ENCODE measurements at regions not wholly inside any gene's neighbourhood (a gene's known extent, or its start where the extent isn't known, plus 50 kb on each side); places are given as distances from the start of the nearest gene placed in this dataset.

GRCh38 chr3:151935446-151935845 is 62.0 kb downstream of the SUCNR1 start:
- DNase-seq (ENCODE audit: low spot score): no peak

GRCh38 chr3:151940481-151940880 is 67.0 kb downstream of the SUCNR1 start:
- DNase-seq (ENCODE audit: low spot score): no peak

GRCh38 chr3:151943539-151943938 is 70.1 kb downstream of the SUCNR1 start:
- no peak for DNase-seq (ENCODE audit: low spot score)

GRCh38 chr3:151944356-151944755 is 70.9 kb downstream of the SUCNR1 start:
- no peak for DNase-seq (ENCODE audit: low spot score)

- no peak for DNase-seq (ENCODE audit: low spot score)
Observed at GRCh38 chr3:151946606-151947005, 73.2 kb downstream of the SUCNR1 start.

- DNase-seq (ENCODE audit: low spot score): no peak
Observed at GRCh38 chr3:151949706-151950105, 76.3 kb downstream of the SUCNR1 start.

- no peak for DNase-seq (ENCODE audit: low spot score)
Observed at GRCh38 chr3:151955356-151955755, 81.9 kb downstream of the SUCNR1 start.

- DNase-seq (ENCODE audit: low spot score): no peak
Observed at GRCh38 chr3:151960961-151961580, 87.6 kb downstream of the SUCNR1 start.

GRCh38 chr3:151962352-151962751 is 88.9 kb downstream of the SUCNR1 start:
- DNase-seq (ENCODE audit: low spot score): no peak

GRCh38 chr3:151962912-151963311 is 89.5 kb downstream of the SUCNR1 start:
- DNase-seq (ENCODE audit: low spot score): no peak

- DNase-seq (ENCODE audit: low spot score): no peak
Observed at GRCh38 chr3:151964743-151965142, 91.3 kb downstream of the SUCNR1 start.

GRCh38 chr3:151969026-151969642 is 95.7 kb downstream of the SUCNR1 start:
- no peak for DNase-seq (ENCODE audit: low spot score)

GRCh38 chr3:151971814-151972579 is 98.6 kb downstream of the SUCNR1 start:
- DNase-seq (ENCODE audit: low spot score): no peak

- no peak for DNase-seq (ENCODE audit: low spot score)
Observed at GRCh38 chr3:151974067-151974466, 100.6 kb downstream of the SUCNR1 start.

GRCh38 chr3:151976211-151977050 is 103.0 kb downstream of the SUCNR1 start:
- no peak for DNase-seq (ENCODE audit: low spot score)

GRCh38 chr3:151979906-151980305 is 106.5 kb downstream of the SUCNR1 start:
- no peak for DNase-seq (ENCODE audit: low spot score)

- no peak for DNase-seq (ENCODE audit: low spot score)
Observed at GRCh38 chr3:151983538-151983937, 110.1 kb downstream of the SUCNR1 start.

- DNase-seq (ENCODE audit: low spot score): no peak
Observed at GRCh38 chr3:151985787-151986430, 112.5 kb downstream of the SUCNR1 start.

GRCh38 chr3:151987893-151988292 is 114.5 kb downstream of the SUCNR1 start:
- no peak for DNase-seq (ENCODE audit: low spot score)

- no peak for DNase-seq (ENCODE audit: low spot score)
Observed at GRCh38 chr3:151989621-151990020, 116.2 kb downstream of the SUCNR1 start.

GRCh38 chr3:151990696-151991376 is 117.4 kb downstream of the SUCNR1 start:
- DNase-seq (ENCODE audit: low spot score): no peak

Measured in globus pallidus (tissue), 1 donor.